ENCODE measurements at regions not wholly inside any gene's neighbourhood (a gene's known extent, or its start where the extent isn't known, plus 50 kb on each side); places are given as distances from the start of the nearest gene placed in this dataset.
"Not testable (repeated sequence)": the region's sequence is repeated elsewhere in the genome, so short reads cannot be mapped to it uniquely, and the experiment has no call there.

- H3K36me3 Mint-ChIP-seq (ENCODE audit: low read depth): peaks cover 65% of the 10 kb centered on the region
- H3K4me3 Mint-ChIP-seq; H3K27ac Mint-ChIP-seq; intact Hi-C loops (cut with micrococcal nuclease); H3K9me3 Mint-ChIP-seq; H3K27me3 Mint-ChIP-seq; H3K4me1 Mint-ChIP-seq (ENCODE audit: low read depth): not testable (repeated sequence)
Measured at GRCh38 chr9:94438336-94438735, 109.9 kb upstream of the NUTM2F start.

GRCh38 chr9:94441146-94441545 is 112.7 kb upstream of the NUTM2F start:
- H3K27me3 Mint-ChIP-seq; intact Hi-C loops (cut with micrococcal nuclease); H3K4me1 Mint-ChIP-seq (ENCODE audit: low read depth); H3K4me3 Mint-ChIP-seq; H3K9me3 Mint-ChIP-seq; H3K27ac Mint-ChIP-seq: not testable (repeated sequence)
- H3K36me3 Mint-ChIP-seq (ENCODE audit: low read depth): peaks cover 71% of the 10 kb centered on the region

- peaks cover 74% of the 10 kb centered on the region for H3K36me3 Mint-ChIP-seq (ENCODE audit: low read depth)
Measured at GRCh38 chr9:94441796-94442195, 113.1 kb upstream of the PCAT7 start.

GRCh38 chr9:94443032-94443722 is 111.7 kb upstream of the PCAT7 start:
- H3K27me3 Mint-ChIP-seq: no peaks in the 10 kb centered on the region
- intact Hi-C loops (cut with micrococcal nuclease): no loop called here
- no peak overlapping the region for H3K27ac Mint-ChIP-seq
- H3K4me3 Mint-ChIP-seq: no peak overlapping the region
- H3K4me1 Mint-ChIP-seq (ENCODE audit: low read depth): peaks cover 11% of the 10 kb centered on the region
- no peaks in the 10 kb centered on the region for H3K9me3 Mint-ChIP-seq
- peaks cover 85% of the 10 kb centered on the region for H3K36me3 Mint-ChIP-seq (ENCODE audit: low read depth)

More at GRCh38 chr9:94441796-94442195, 113.1 kb upstream of the PCAT7 start:
- Mint-ChIP-seq H3K27me3 (no peaks in the 10 kb centered on the region), H3K4me1 (ENCODE audit: low read depth) (peaks cover 5% of the 10 kb centered on the region), H3K9me3 (no peaks in the 10 kb centered on the region), H3K4me3 (no peak overlapping the region), H3K27ac (no peak overlapping the region)
- intact Hi-C loops (cut with micrococcal nuclease): no loop called here

- Mint-ChIP-seq H3K27ac (no peak overlapping the region), H3K36me3 (ENCODE audit: low read depth) (peaks cover 84% of the 10 kb centered on the region), H3K4me3 (no peak overlapping the region), H3K27me3 (no peaks in the 10 kb centered on the region), H3K9me3 (no peaks in the 10 kb centered on the region), H3K4me1 (ENCODE audit: low read depth) (peaks cover 20% of the 10 kb centered on the region)
- intact Hi-C loops (cut with micrococcal nuclease): no loop called here
Measured at GRCh38 chr9:94445863-94446262, 109.0 kb upstream of the PCAT7 start.

GRCh38 chr9:94449486-94449885 is 105.4 kb upstream of the PCAT7 start:
- Mint-ChIP-seq H3K27me3 (no peaks in the 10 kb centered on the region), H3K4me3 (no peak overlapping the region), H3K36me3 (ENCODE audit: low read depth) (peaks cover 82% of the 10 kb centered on the region), H3K9me3 (no peaks in the 10 kb centered on the region), H3K4me1 (ENCODE audit: low read depth) (peaks cover 14% of the 10 kb centered on the region), H3K27ac (no peak overlapping the region)
- intact Hi-C loops (cut with micrococcal nuclease): no loop called here

- H3K4me1 Mint-ChIP-seq (ENCODE audit: low read depth): no peaks in the 10 kb centered on the region
- intact Hi-C loops (cut with micrococcal nuclease): no loop called here
- peaks cover 53% of the 10 kb centered on the region for H3K9me3 Mint-ChIP-seq
- no peak overlapping the region for H3K4me3 Mint-ChIP-seq
- no peaks in the 10 kb centered on the region for H3K27me3 Mint-ChIP-seq
- H3K36me3 Mint-ChIP-seq (ENCODE audit: low read depth): peaks cover 33% of the 10 kb centered on the region
- H3K27ac Mint-ChIP-seq: no peak overlapping the region
Measured at GRCh38 chr9:94464790-94465189, 90.1 kb upstream of the PCAT7 start.

- H3K4me3 Mint-ChIP-seq; H3K36me3 Mint-ChIP-seq (ENCODE audit: low read depth); H3K4me1 Mint-ChIP-seq (ENCODE audit: low read depth); H3K27ac Mint-ChIP-seq; H3K27me3 Mint-ChIP-seq; intact Hi-C loops (cut with micrococcal nuclease): not testable (repeated sequence)
- peaks cover 30% of the 10 kb centered on the region for H3K9me3 Mint-ChIP-seq
Measured at GRCh38 chr9:94472063-94472462, 82.8 kb upstream of the PCAT7 start.

GRCh38 chr9:94472806-94473360 is 82.0 kb upstream of the PCAT7 start:
- H3K4me3 Mint-ChIP-seq: no peak overlapping the region
- intact Hi-C loops (cut with micrococcal nuclease): no loop called here
- H3K9me3 Mint-ChIP-seq: peaks cover 25% of the 10 kb centered on the region
- H3K4me1 Mint-ChIP-seq (ENCODE audit: low read depth): no peaks in the 10 kb centered on the region
- H3K36me3 Mint-ChIP-seq (ENCODE audit: low read depth): no peaks in the 10 kb centered on the region
- no peak overlapping the region for H3K27ac Mint-ChIP-seq
- peaks cover 11% of the 10 kb centered on the region for H3K27me3 Mint-ChIP-seq

GRCh38 chr9:94478755-94479730 is 75.8 kb upstream of the PCAT7 start:
- no peaks in the 10 kb centered on the region for H3K4me1 Mint-ChIP-seq (ENCODE audit: low read depth)
- no peak overlapping the region for H3K4me3 Mint-ChIP-seq
- H3K27ac Mint-ChIP-seq: no peak overlapping the region
- no peaks in the 10 kb centered on the region for H3K36me3 Mint-ChIP-seq (ENCODE audit: low read depth)
- peaks cover 11% of the 10 kb centered on the region for H3K27me3 Mint-ChIP-seq
- H3K9me3 Mint-ChIP-seq: no peaks in the 10 kb centered on the region
- intact Hi-C loops (cut with micrococcal nuclease): no loop called here

GRCh38 chr9:94479757-94480156 is 75.1 kb upstream of the PCAT7 start:
- Mint-ChIP-seq H3K4me1 (ENCODE audit: low read depth) (no peaks in the 10 kb centered on the region), H3K4me3 (no peak overlapping the region), H3K27me3 (peaks cover 11% of the 10 kb centered on the region), H3K27ac (no peak overlapping the region), H3K9me3 (no peaks in the 10 kb centered on the region), H3K36me3 (ENCODE audit: low read depth) (no peaks in the 10 kb centered on the region)
- intact Hi-C loops (cut with micrococcal nuclease): no loop called here

- H3K27ac Mint-ChIP-seq: no peak overlapping the region
- H3K4me1 Mint-ChIP-seq (ENCODE audit: low read depth): no peaks in the 10 kb centered on the region
- H3K9me3 Mint-ChIP-seq: no peaks in the 10 kb centered on the region
- peaks cover 11% of the 10 kb centered on the region for H3K27me3 Mint-ChIP-seq
- H3K4me3 Mint-ChIP-seq: no peak overlapping the region
- H3K36me3 Mint-ChIP-seq (ENCODE audit: low read depth): no peaks in the 10 kb centered on the region
- intact Hi-C loops (cut with micrococcal nuclease): no loop called here
Measured at GRCh38 chr9:94480205-94480604, 74.7 kb upstream of the PCAT7 start.

GRCh38 chr9:94482110-94482509 is 72.8 kb upstream of the PCAT7 start:
- Mint-ChIP-seq H3K4me3 (no peak overlapping the region), H3K4me1 (ENCODE audit: low read depth) (no peaks in the 10 kb centered on the region), H3K36me3 (ENCODE audit: low read depth) (no peaks in the 10 kb centered on the region), H3K9me3 (no peaks in the 10 kb centered on the region), H3K27ac (no peak overlapping the region), H3K27me3 (peaks cover 5% of the 10 kb centered on the region)
- intact Hi-C loops (cut with micrococcal nuclease): no loop called here

- peaks cover 9% of the 10 kb centered on the region for H3K27me3 Mint-ChIP-seq
- H3K27ac Mint-ChIP-seq: no peak overlapping the region
- intact Hi-C loops (cut with micrococcal nuclease): no loop called here
- no peaks in the 10 kb centered on the region for H3K36me3 Mint-ChIP-seq (ENCODE audit: low read depth)
- H3K9me3 Mint-ChIP-seq: no peaks in the 10 kb centered on the region
- H3K4me3 Mint-ChIP-seq: no peak overlapping the region
- no peaks in the 10 kb centered on the region for H3K4me1 Mint-ChIP-seq (ENCODE audit: low read depth)
Measured at GRCh38 chr9:94490465-94490864, 64.4 kb upstream of the PCAT7 start.

Measured in dendritic cell treated with granulocyte-macrophage colony-stimulating factor and Interleukin-4, amounts not matched to agents 40 ng/mL and 50 ng/mL, for 4 days (primary cell).